GM12878 (cell line): ENCODE measurements at regions not wholly inside any gene's neighbourhood (a gene's known extent, or its start where the extent isn't known, plus 50 kb on each side); places are given as distances from the start of the nearest gene placed in this dataset.

Experiments used
- ATAC-seq: fragments of 200-7000 bp; cut with Tn5 transposase; 3 replicates; pipeline ENCODE4 v1.9.1; 2020; ENCODE audit warnings: mild to moderate bottlenecking, moderate library complexity
- BruUV-seq: library from RNA; stranded (reverse); fragments of 400-500 nt; replicated peaks from 2 replicates; lab custom pipeline; 2021; lab: Mats Ljungman, UMichigan
- CTCF ChIA-PET: fragments of 300-600 bp; sonication (Branson Sonifier 250); formaldehyde crosslinking; extraction: SDS; loops from one replicate; lab custom pipeline; 2021; ENCODE audit warnings: inconsistent platforms; lab: Yijun Ruan, JAX
- POLR2A ChIA-PET: fragments of 350-600 bp; formaldehyde crosslinking; extraction: SDS; loops from one replicate; lab custom pipeline; 2021; ENCODE audit warnings: inconsistent platforms; lab: Charles Lee
- RAD21 ChIA-PET: fragments of 300-600 bp; sonication (Branson Sonifier 250); formaldehyde crosslinking; loops from one replicate; lab custom pipeline; 2023; ENCODE audit warnings: antibody characterized with exemption; ENCODE audit not compliant: unreplicated experiment; lab: Charles Lee
- SMC1A ChIA-PET: fragments of 300-600 bp; sonication (Branson Sonifier 250); formaldehyde crosslinking; loops from one replicate; lab custom pipeline; 2023; ENCODE audit not compliant: unreplicated experiment, uncharacterized antibody; lab: Charles Lee
- DNase-seq: peaks from one replicate; pipeline ENCODE4 v3.0.0-alpha.2; 2011; ENCODE audit warnings: low read depth, low spot score
- FAIRE-seq: peaks from 3 replicates; lab custom pipeline; 2011; peaks lifted over from hg19 to GRCh38; lab: Jason Lieb, UNC
- H2AFZ ChIP-seq: 2 replicates; pipeline ENCODE4 v1.6.0; 2011; ENCODE audit warnings: low read depth, low read length, control low read depth; ENCODE audit not compliant: control insufficient read depth
- H3K27ac ChIP-seq: 2 replicates; pipeline ENCODE4 v1.5.1; 2011; ENCODE audit warnings: control low read depth; ENCODE audit not compliant: control insufficient read depth, insufficient read depth
- H3K27me3 ChIP-seq, 2 experiments: replicated peaks in 1 of 2; 2 replicates each; pipeline versions ENCODE4 v1.6.0 to v1.6.1; 2011; ENCODE audit warnings: low read length in 1 of 2; ENCODE audit not compliant: control insufficient read depth in 2 of 2, insufficient read depth in 2 of 2
- H3K36me3 ChIP-seq, 2 experiments: 2 replicates each; pipeline ENCODE4 v1.5.1; 2011; ENCODE audit warnings: low read length in 1 of 2; ENCODE audit not compliant: control insufficient read depth in 2 of 2, insufficient read depth in 2 of 2
- H3K4me1 ChIP-seq: 2 replicates; pipeline ENCODE4 v1.6.1; 2011; ENCODE audit warnings: mild to moderate bottlenecking, low read length, moderate library complexity, mixed read lengths; ENCODE audit not compliant: control insufficient read depth, insufficient read depth
- H3K4me2 ChIP-seq: 2 replicates; pipeline ENCODE4 v1.6.0; 2011; ENCODE audit warnings: control low read depth; ENCODE audit not compliant: control insufficient read depth, insufficient read depth
- H3K4me3 ChIP-seq: fragments of 200-600 bp; sonication (generic); 2 replicates; pipeline ENCODE4 v1.5.1; 2016
- H3K79me2 ChIP-seq: 2 replicates; pipeline ENCODE4 v1.6.0; 2011; ENCODE audit warnings: low read length; ENCODE audit not compliant: control insufficient read depth, insufficient read depth
- H3K9ac ChIP-seq: 2 replicates; pipeline ENCODE4 v1.8.0; 2011; ENCODE audit warnings: low read length, control low read depth, mixed read lengths; ENCODE audit not compliant: control insufficient read depth, insufficient read depth
- H3K9me3 ChIP-seq: replicated peaks from 3 replicates; pipeline ENCODE4 v1.5.1; 2011; ENCODE audit warnings: mild to moderate bottlenecking, low read length; ENCODE audit not compliant: control insufficient read depth, insufficient read depth
- H4K20me1 ChIP-seq: 2 replicates; pipeline ENCODE4 v1.6.0; 2011; ENCODE audit not compliant: control insufficient read depth, insufficient read depth
- ETV6 ChIP-seq, 2 experiments: fragments of 450-650 bp in 1 of 2; IDR thresholded peaks in 1 of 2; conservative IDR thresholded peaks in 1 of 2; 2 replicates each; pipeline ENCODE4 v1.6.1; 2014; ENCODE audit warnings: antibody characterized with exemption in 1 of 2, borderline replicate concordance in 1 of 2, low read depth in 1 of 2, mild to moderate bottlenecking in 1 of 2, moderate library complexity in 1 of 2
- IKZF1 ChIP-seq: fragments of 450-650 bp; conservative IDR thresholded peaks from 2 replicates; pipeline ENCODE4 v1.6.1; 2017; ENCODE audit warnings: antibody characterized with exemption, mild to moderate bottlenecking
- MXI1 ChIP-seq: fragments of 150-350 bp; IDR thresholded peaks from 2 replicates; pipeline ENCODE4 v1.6.1; 2011; ENCODE audit warnings: low read depth, mild to moderate bottlenecking, inconsistent platforms, low read length, improper control_type of control experiment
- NR2F1 ChIP-seq: fragments of 450-650 bp; conservative IDR thresholded peaks from 2 replicates; pipeline ENCODE4 v1.6.1; 2017; ENCODE audit warnings: mild to moderate bottlenecking
- RAD21 ChIP-seq: IDR thresholded peaks from 2 replicates; pipeline ENCODE4 v1.6.1; 2011; ENCODE audit warnings: mild to moderate bottlenecking, low read depth, low read length, moderate library complexity; ENCODE audit not compliant: insufficient read depth
- SMC3 ChIP-seq: IDR thresholded peaks from 2 replicates; pipeline ENCODE4 v1.6.1; 2011; ENCODE audit warnings: low read length, improper control_type of control experiment, borderline replicate concordance
- ZNF384 ChIP-seq: IDR thresholded peaks from 2 replicates; pipeline ENCODE4 v1.6.1; 2012; ENCODE audit warnings: low read depth, mild to moderate bottlenecking, low read length, improper control_type of control experiment, borderline replicate concordance
- ZNF622 ChIP-seq: fragments of 450-650 bp; IDR thresholded peaks from 2 replicates; pipeline ENCODE4 v1.6.1; 2017; ENCODE audit warnings: mild to moderate bottlenecking, inconsistent platforms
- WGBS: methylation state at CpG from one replicate; pipeline ENCODE4 v1.1.6; 2016; ENCODE audit warnings: low lambda C conversion rate; ENCODE audit not compliant: insufficient replicate concordance, insufficient coverage; ENCODE audit errors: missing lambda C conversion rate; 5-methylcytosine and 5-hydroxymethylcytosine counted together
- in situ Hi-C: fragments of 300-500 bp; cut with MboI; formaldehyde crosslinking; loops from 9 replicates; pipeline ENCODE4 v1.14.3; 2018; ENCODE audit warnings: mixed read lengths
- intact Hi-C: fragments of 100-400 bp; cut with micrococcal nuclease; formaldehyde crosslinking; loops from one replicate; pipeline ENCODE4 v1.14.2; 2022; ENCODE audit not compliant: unreplicated experiment
- TF ChIP-seq, protein P1 (sequence below): fragments of 450-650 bp; formaldehyde crosslinking; IDR thresholded peaks from 2 replicates; pipeline ENCODE4 v1.4.0; 2022; ENCODE audit warnings: mild to moderate bottlenecking, moderate library complexity
- TF ChIP-seq, protein P2 (sequence below): fragments of 450-650 bp; formaldehyde crosslinking; IDR thresholded peaks from 2 replicates; pipeline ENCODE4 v1.4.0; 2020; ENCODE audit warnings: mild to moderate bottlenecking, moderate library complexity

DNA sequence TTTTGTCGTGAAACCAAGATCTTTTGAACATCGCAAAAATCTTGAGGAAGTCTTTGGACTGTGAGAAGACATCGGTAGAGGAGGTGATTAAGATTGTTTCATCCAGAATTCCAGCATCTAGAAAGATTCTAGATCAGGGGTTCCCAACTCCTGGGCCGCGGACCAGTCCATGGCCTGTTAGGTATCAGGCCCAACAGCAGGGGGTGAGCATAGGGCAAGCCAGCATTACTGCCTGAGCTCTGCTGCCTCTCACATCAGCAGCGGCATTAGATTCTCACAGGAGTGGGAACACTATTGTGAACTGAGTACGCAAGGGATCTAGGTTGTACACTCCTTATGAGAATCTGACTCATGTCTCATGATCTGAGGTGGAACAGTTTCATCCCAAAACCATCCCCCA lies 600.6 kb upstream of the CDH11 start (continued):
- TF ChIP-seq, protein P1, sequence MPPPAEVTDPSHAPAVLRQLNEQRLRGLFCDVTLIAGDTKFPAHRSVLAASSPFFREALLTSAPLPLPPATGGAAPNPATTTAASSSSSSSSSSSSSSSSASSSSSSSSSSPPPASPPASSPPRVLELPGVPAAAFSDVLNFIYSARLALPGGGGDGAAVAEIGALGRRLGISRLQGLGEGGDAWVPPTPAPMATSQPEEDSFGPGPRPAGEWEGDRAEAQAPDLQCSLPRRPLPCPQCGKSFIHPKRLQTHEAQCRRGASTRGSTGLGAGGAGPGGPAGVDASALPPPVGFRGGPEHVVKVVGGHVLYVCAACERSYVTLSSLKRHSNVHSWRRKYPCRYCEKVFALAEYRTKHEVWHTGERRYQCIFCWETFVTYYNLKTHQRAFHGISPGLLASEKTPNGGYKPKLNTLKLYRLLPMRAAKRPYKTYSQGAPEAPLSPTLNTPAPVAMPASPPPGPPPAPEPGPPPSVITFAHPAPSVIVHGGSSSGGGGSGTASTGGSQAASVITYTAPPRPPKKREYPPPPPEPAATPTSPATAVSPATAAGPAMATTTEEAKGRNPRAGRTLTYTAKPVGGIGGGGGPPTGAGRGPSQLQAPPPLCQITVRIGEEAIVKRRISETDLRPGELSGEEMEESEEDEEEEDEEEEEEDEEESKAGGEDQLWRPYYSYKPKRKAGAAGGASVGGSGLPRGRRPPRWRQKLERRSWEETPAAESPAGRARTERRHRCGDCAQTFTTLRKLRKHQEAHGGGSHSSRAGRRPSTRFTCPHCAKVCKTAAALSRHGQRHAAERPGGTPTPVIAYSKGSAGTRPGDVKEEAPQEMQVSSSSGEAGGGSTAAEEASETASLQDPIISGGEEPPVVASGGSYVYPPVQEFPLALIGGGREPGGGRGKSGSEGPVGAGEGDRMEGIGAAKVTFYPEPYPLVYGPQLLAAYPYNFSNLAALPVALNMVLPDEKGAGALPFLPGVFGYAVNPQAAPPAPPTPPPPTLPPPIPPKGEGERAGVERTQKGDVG, result no peak
- TF ChIP-seq NR2F1 (no peak), MXI1 (no peak), ZNF622 (no peak)
- TF ChIP-seq, protein P2, sequence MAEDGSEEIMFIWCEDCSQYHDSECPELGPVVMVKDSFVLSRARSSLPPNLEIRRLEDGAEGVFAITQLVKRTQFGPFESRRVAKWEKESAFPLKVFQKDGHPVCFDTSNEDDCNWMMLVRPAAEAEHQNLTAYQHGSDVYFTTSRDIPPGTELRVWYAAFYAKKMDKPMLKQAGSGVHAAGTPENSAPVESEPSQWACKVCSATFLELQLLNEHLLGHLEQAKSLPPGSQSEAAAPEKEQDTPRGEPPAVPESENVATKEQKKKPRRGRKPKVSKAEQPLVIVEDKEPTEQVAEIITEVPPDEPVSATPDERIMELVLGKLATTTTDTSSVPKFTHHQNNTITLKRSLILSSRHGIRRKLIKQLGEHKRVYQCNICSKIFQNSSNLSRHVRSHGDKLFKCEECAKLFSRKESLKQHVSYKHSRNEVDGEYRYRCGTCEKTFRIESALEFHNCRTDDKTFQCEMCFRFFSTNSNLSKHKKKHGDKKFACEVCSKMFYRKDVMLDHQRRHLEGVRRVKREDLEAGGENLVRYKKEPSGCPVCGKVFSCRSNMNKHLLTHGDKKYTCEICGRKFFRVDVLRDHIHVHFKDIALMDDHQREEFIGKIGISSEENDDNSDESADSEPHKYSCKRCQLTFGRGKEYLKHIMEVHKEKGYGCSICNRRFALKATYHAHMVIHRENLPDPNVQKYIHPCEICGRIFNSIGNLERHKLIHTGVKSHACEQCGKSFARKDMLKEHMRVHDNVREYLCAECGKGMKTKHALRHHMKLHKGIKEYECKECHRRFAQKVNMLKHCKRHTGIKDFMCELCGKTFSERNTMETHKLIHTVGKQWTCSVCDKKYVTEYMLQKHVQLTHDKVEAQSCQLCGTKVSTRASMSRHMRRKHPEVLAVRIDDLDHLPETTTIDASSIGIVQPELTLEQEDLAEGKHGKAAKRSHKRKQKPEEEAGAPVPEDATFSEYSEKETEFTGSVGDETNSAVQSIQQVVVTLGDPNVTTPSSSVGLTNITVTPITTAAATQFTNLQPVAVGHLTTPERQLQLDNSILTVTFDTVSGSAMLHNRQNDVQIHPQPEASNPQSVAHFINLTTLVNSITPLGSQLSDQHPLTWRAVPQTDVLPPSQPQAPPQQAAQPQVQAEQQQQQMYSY, result no peak

DNA sequence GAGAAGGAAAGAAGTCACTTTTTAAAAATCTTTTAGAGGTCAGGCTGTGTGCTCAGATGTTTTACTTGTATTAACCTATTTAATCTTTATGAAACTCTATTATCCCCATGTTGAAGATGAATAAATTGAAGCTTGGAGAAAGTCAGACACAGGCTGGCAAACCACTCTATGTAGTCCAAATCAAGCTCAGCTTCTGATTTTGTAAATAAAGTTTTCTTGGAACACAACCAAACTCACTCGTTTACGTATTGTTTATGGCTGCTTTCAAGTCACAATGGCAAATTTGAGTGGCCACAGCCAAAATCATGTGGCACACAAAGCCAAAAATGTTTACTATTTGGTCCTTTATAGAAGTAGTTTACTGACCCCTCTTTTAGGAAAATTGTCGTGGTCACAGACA lies 596.0 kb upstream of the CDH11 start:
- in situ Hi-C loops (no loop called here), intact Hi-C loops (no loop called here)
- no peaks in the 10 kb centered on the region for H3K27me3 ChIP-seq
- ATAC-seq (no peak), FAIRE-seq (no peak), DNase-seq (no peak)
- no peaks in the 10 kb centered on the region for H3K9me3 ChIP-seq
- no peaks in the 10 kb centered on the region for H3K36me3 ChIP-seq
- ChIA-PET CTCF (no interaction called here), SMC1A (no interaction called here), POLR2A (no interaction called here), RAD21 (no interaction called here)
- TF ChIP-seq ETV6 (conservative IDR thresholded peaks at IDR 0.05 in 1 of 2, IDR thresholded peaks at IDR 0.05 in 1 of 2; ENCODE audit: borderline replicate concordance in 1 of 2, low read depth in 1 of 2) (no peak), SMC3 (no peak), RAD21 (no peak), ZNF384 (no peak), IKZF1 (no peak)
- H3K79me2 ChIP-seq, result no peaks in the 10 kb centered on the region
- 1% methylated on average over 3 of the region's 3 CpGs for WGBS
- H4K20me1 ChIP-seq, result no peaks in the 10 kb centered on the region
- no peak overlapping the region for H3K4me3 ChIP-seq
- BruUV-seq, result no TSS peak
- H3K4me2 ChIP-seq, result no peak overlapping the region
- no peak overlapping the region for H3K27ac ChIP-seq
- H3K9ac ChIP-seq, result no peak overlapping the region
- no peaks in the 10 kb centered on the region for H3K4me1 ChIP-seq
- H2AFZ ChIP-seq, result no peak overlapping the region
